H1 (cell line): ENCODE measurements at regions not wholly inside any gene's neighbourhood (a gene's known extent, or its start where the extent isn't known, plus 50 kb on each side); places are given as distances from the start of the nearest gene placed in this dataset.

Experiments used
- ATF3 ChIP-seq: IDR thresholded peaks from 2 replicates; pipeline ENCODE4 v1.6.1; 2011; ENCODE audit warnings: low read depth, mild to moderate bottlenecking, low read length; ENCODE audit not compliant: insufficient read depth
- CTCF ChIP-seq, 3 experiments: IDR thresholded peaks; 1 replicate in 2 of 3; 2 replicates in 1 of 3; pipeline versions ENCODE4 v1.5.1 to v1.6.1; 2011; ENCODE audit warnings: low read length in 3 of 3, mild to moderate bottlenecking in 3 of 3, inconsistent platforms in 2 of 3, low read depth in 1 of 3, moderate library complexity in 1 of 3; ENCODE audit not compliant: insufficient read depth in 1 of 3; ENCODE audit errors: control extremely low read depth in 1 of 3
- EZH2 ChIP-seq: fragments of 200-600 bp; sonication (generic); IDR thresholded peaks from 2 replicates; pipeline ENCODE4 v1.7.1; 2012; ENCODE audit warnings: low read depth, mild to moderate bottlenecking, moderate library complexity, low read length, inconsistent platforms; ENCODE audit not compliant: severe bottlenecking
- HDAC2 ChIP-seq, 2 experiments: fragments of 300-600 bp in 1 of 2; sonication (generic) in 1 of 2; IDR thresholded peaks; 2 replicates each; pipeline ENCODE4 v1.6.1; 2011 to 2012; ENCODE audit warnings: low read depth in 2 of 2, low read length in 2 of 2, mild to moderate bottlenecking in 2 of 2, moderate library complexity in 2 of 2, borderline replicate concordance in 1 of 2, inconsistent platforms in 1 of 2
- POLR2A ChIP-seq, 2 experiments: IDR thresholded peaks; 1 replicate in 1 of 2; 2 replicates in 1 of 2; pipeline ENCODE4 v1.6.1; 2011; ENCODE audit warnings: low read depth in 2 of 2, low read length in 2 of 2, mild to moderate bottlenecking in 2 of 2; ENCODE audit errors: control extremely low read depth in 1 of 2
- RNF2 ChIP-seq: fragments of 200-900, 300-1000 bp; sonication (generic); IDR thresholded peaks from 2 replicates; pipeline ENCODE4 v1.7.1; 2016; ENCODE audit warnings: borderline replicate concordance, low read depth, mild to moderate bottlenecking, antibody characterized with exemption, low read length; ENCODE audit not compliant: poor library complexity, severe bottlenecking; ENCODE audit errors: missing control alignments
- SIX5 ChIP-seq: IDR thresholded peaks from 2 replicates; pipeline ENCODE4 v1.6.1; 2011; ENCODE audit warnings: mild to moderate bottlenecking, low read depth, low read length
- TBP ChIP-seq: IDR thresholded peaks from 2 replicates; pipeline ENCODE4 v1.6.1; 2011; ENCODE audit warnings: low read depth, low read length, improper control_type of control experiment
- USF2 ChIP-seq: IDR thresholded peaks from 2 replicates; pipeline ENCODE4 v1.6.1; 2011; ENCODE audit warnings: low read length, improper control_type of control experiment
- ZNF274 ChIP-seq: IDR thresholded peaks from 2 replicates; pipeline ENCODE4 v1.7.0; 2012; ENCODE audit warnings: low read length, borderline replicate concordance; ENCODE audit errors: extremely low read depth

GRCh38 chr13:59354665-59355369 lies 808.9 kb downstream of the DIAPH3 start:
- TF ChIP-seq HDAC2 (IDR thresholded peaks at IDR 0.05; ENCODE audit: borderline replicate concordance in 1 of 2, low read depth in 2 of 2, low read length in 2 of 2) (no peak), EZH2 (no peak), CTCF (IDR thresholded peaks at IDR 0.05; ENCODE audit: control extremely low read depth in 1 of 3, insufficient read depth in 1 of 3, low read depth in 1 of 3, low read length in 3 of 3) (no peak), SIX5 (no peak), POLR2A (IDR thresholded peaks at IDR 0.05; ENCODE audit: control extremely low read depth in 1 of 2, low read depth in 2 of 2, low read length in 2 of 2) (no peak), RNF2 (no peak), ZNF274 (no peak), USF2 (no peak), ATF3 (no peak), TBP (no peak)
